HepG2 (cell line): ENCODE measurements at regions not wholly inside any gene's neighbourhood (a gene's known extent, or its start where the extent isn't known, plus 50 kb on each side); places are given as distances from the start of the nearest gene placed in this dataset.

Experiments
- AHR ChIP-seq: IDR thresholded peaks from 2 replicates; pipeline ENCODE4 v1.6.1; 2018; ENCODE audit warnings: missing genetic modification reagents, missing compliant biosample characterization
- FOSL2 ChIP-seq: sonication (generic); formaldehyde crosslinking; IDR thresholded peaks from 2 replicates; pipeline ENCODE4 v1.4.0; 2020; ENCODE audit warnings: missing genetic modification reagents
- FOXK1 ChIP-seq: sonication (generic); formaldehyde crosslinking; IDR thresholded peaks from 2 replicates; pipeline ENCODE4 v1.4.0; 2020; ENCODE audit warnings: low read depth, missing genetic modification reagents, borderline replicate concordance
- KDM4B ChIP-seq: sonication (generic); formaldehyde crosslinking; IDR thresholded peaks from 2 replicates; pipeline ENCODE4 v1.4.0; 2020; ENCODE audit warnings: missing genetic modification reagents
- KLF11 ChIP-seq: IDR thresholded peaks from 2 replicates; pipeline ENCODE4 v1.6.1; 2016; ENCODE audit warnings: missing compliant biosample characterization
- NAIF1 ChIP-seq: sonication (generic); formaldehyde crosslinking; IDR thresholded peaks from 2 replicates; pipeline ENCODE4 v1.5.0; 2020; ENCODE audit warnings: mild to moderate bottlenecking, missing genetic modification reagents, borderline replicate concordance
- SPEN ChIP-seq: sonication (generic); formaldehyde crosslinking; IDR thresholded peaks from 2 replicates; pipeline ENCODE4 v1.5.1; 2020; ENCODE audit warnings: low read depth, mild to moderate bottlenecking, missing genetic modification reagents
- TCF12 ChIP-seq, 2 experiments: fragments of 450-650 bp in 1 of 2; sonication (generic) in 1 of 2; formaldehyde crosslinking in 1 of 2; IDR thresholded peaks; 2 replicates each; pipeline versions ENCODE4 v1.6.1 to v1.8.0; 2017 to 2022; ENCODE audit warnings: antibody characterized with exemption in 1 of 2, mild to moderate bottlenecking in 1 of 2, missing genetic modification reagents in 1 of 2, moderate library complexity in 1 of 2
- TCF7L2 ChIP-seq: IDR thresholded peaks from 2 replicates; pipeline ENCODE4 v1.6.1; 2011; ENCODE audit warnings: mild to moderate bottlenecking, low read depth, low read length, moderate library complexity
- YY1 ChIP-seq: IDR thresholded peaks from 2 replicates; pipeline ENCODE4 v1.6.1; 2011; ENCODE audit warnings: low read length, low read depth, moderate library complexity, mild to moderate bottlenecking; ENCODE audit not compliant: insufficient read depth, insufficient replicate concordance
- ZBTB14 ChIP-seq: sonication (generic); formaldehyde crosslinking; IDR thresholded peaks from 2 replicates; pipeline ENCODE4 v1.4.0; 2020; ENCODE audit warnings: missing genetic modification reagents
- ZBTB3 ChIP-seq: sonication (generic); formaldehyde crosslinking; IDR thresholded peaks from 2 replicates; pipeline ENCODE4 v1.4.0; 2020; ENCODE audit warnings: low read depth, mild to moderate bottlenecking, moderate library complexity, missing genetic modification reagents, borderline replicate concordance
- ZC3H4 ChIP-seq: sonication (generic); formaldehyde crosslinking; IDR thresholded peaks from 2 replicates; pipeline ENCODE4 v1.4.0; 2020; ENCODE audit warnings: missing genetic modification reagents, borderline replicate concordance
- ZHX1 ChIP-seq: sonication (generic); formaldehyde crosslinking; IDR thresholded peaks from 2 replicates; pipeline ENCODE4 v1.8.1; 2022; ENCODE audit warnings: low read depth, mild to moderate bottlenecking, missing genetic modification reagents
- ZNF275 ChIP-seq: sonication (generic); formaldehyde crosslinking; IDR thresholded peaks from 2 replicates; pipeline ENCODE4 v1.8.0; 2022; ENCODE audit warnings: missing genetic modification reagents, mild to moderate bottlenecking, inconsistent platforms, borderline replicate concordance
- ZNF280B ChIP-seq: sonication (generic); formaldehyde crosslinking; IDR thresholded peaks from 2 replicates; pipeline ENCODE4 v1.5.0; 2020; ENCODE audit warnings: missing genetic modification reagents, mild to moderate bottlenecking, borderline replicate concordance
- ZNF614 ChIP-seq: IDR thresholded peaks from 2 replicates; pipeline ENCODE4 v1.6.1; 2018; ENCODE audit warnings: missing biosample characterization, missing genetic modification reagents, inconsistent platforms, borderline replicate concordance
- ZNF678 ChIP-seq: sonication (generic); formaldehyde crosslinking; IDR thresholded peaks from 2 replicates; pipeline ENCODE4 v1.4.0; 2020; ENCODE audit warnings: mild to moderate bottlenecking, missing genetic modification reagents
- ZNF749 ChIP-seq: sonication (generic); formaldehyde crosslinking; IDR thresholded peaks from 2 replicates; pipeline ENCODE4 v1.8.0; 2022; ENCODE audit warnings: mild to moderate bottlenecking, missing genetic modification reagents, moderate library complexity, borderline replicate concordance
- ZNF775 ChIP-seq: sonication (generic); formaldehyde crosslinking; IDR thresholded peaks from 2 replicates; pipeline ENCODE4 v1.4.0; 2020; ENCODE audit warnings: missing genetic modification reagents, mild to moderate bottlenecking, moderate library complexity, borderline replicate concordance
- ZNF777 ChIP-seq: sonication (generic); formaldehyde crosslinking; IDR thresholded peaks from 2 replicates; pipeline ENCODE4 v1.4.0; 2020; ENCODE audit warnings: missing genetic modification reagents
- ZSCAN31 ChIP-seq: sonication (generic); formaldehyde crosslinking; IDR thresholded peaks from 2 replicates; pipeline ENCODE4 v1.5.0; 2020; ENCODE audit warnings: low read depth, mild to moderate bottlenecking, missing genetic modification reagents

GRCh38 chr7:138396251-138397070 is 63.6 kb upstream of the TRIM24 start (continued):
- TF ChIP-seq ZNF280B (CRISPR knock-in tag) (no peak), ZNF775 (CRISPR knock-in tag) (no peak), ZNF614 (CRISPR knock-in tag) (peak; percentile 70), ZBTB3 (CRISPR knock-in tag) (no peak), ZNF777 (CRISPR knock-in tag) (no peak), ZBTB14 (CRISPR knock-in tag) (no peak), FOSL2 (CRISPR knock-in tag) (peak; percentile 63), ZHX1 (CRISPR knock-in tag) (peak; percentile 65; the same call in 1 of the 2 replicates), AHR (no peak), TCF12 (IDR thresholded peaks at IDR 0.05) (no peak), TCF12 (CRISPR knock-in tag; IDR thresholded peaks at IDR 0.05) (peak; percentile 57; the same call in 1 of the 2 replicates), ZSCAN31 (CRISPR knock-in tag) (peak; percentile 63; the same call in 1 of the 2 replicates), TCF7L2 (peak; percentile 98), FOXK1 (0 out of 2 replicates have a peak, but pooled peaks have one; percentile 49), ZNF749 (0 out of 2 replicates have a peak, but pooled peaks have one; percentile 38), YY1 (no peak), ZC3H4 (CRISPR knock-in tag) (no peak), ZNF678 (CRISPR knock-in tag) (no peak), NAIF1 (CRISPR knock-in tag) (no peak), KLF11 (no peak), KDM4B (CRISPR knock-in tag) (no peak; the same call in 1 of the 2 replicates), ZNF275 (no peak), SPEN (no peak)
